Naive thymus-derived CD4-positive, alpha-beta T cell (primary cell): ENCODE measurements at regions not wholly inside any gene's neighbourhood (a gene's known extent, or its start where the extent isn't known, plus 50 kb on each side); places are given as distances from the start of the nearest gene placed in this dataset.

Experiments used
- ATAC-seq: fragments of 150-1000 bp; cut with Tn5 transposase; 2 replicates; pipeline ENCODE4 v1.10.0; 2021; ENCODE audit warnings: mild to moderate bottlenecking, moderate library complexity
- CTCF ChIA-PET: fragments of 350-600 bp; sonication (Branson Sonifier 250); formaldehyde crosslinking; loops from one replicate; lab custom pipeline; 2021; ENCODE audit warnings: antibody characterized with exemption; lab: Charles Lee
- POLR2A ChIA-PET: fragments of 350-600 bp; sonication (Branson Sonifier 250); formaldehyde crosslinking; loops from one replicate; lab custom pipeline; 2021; ENCODE audit warnings: antibody characterized with exemption, inconsistent platforms; lab: Charles Lee
- DNase-seq, 9 donors: peaks; one replicate each; pipeline versions ENCODE4 v3.0.0 to v3.0.0-alpha.2; 2020 to 2022; ENCODE audit warnings: mixed read lengths in 1 of 9
- H3K27ac ChIP-seq: one replicate; pipeline ENCODE4 v1.7.0; 2013; ENCODE audit warnings: mild to moderate bottlenecking, low read depth, low read length, moderate library complexity
- H3K27me3 ChIP-seq, 2 donors: one replicate each; pipeline ENCODE4 v1.7.0; 2013; ENCODE audit warnings: low read length in 2 of 2, mild to moderate bottlenecking in 2 of 2, moderate library complexity in 2 of 2; ENCODE audit not compliant: control insufficient read depth in 2 of 2, insufficient read depth in 2 of 2
- H3K36me3 ChIP-seq, 3 experiments: 1 replicate in 2 of 3; 2 replicates in 1 of 3; pipeline ENCODE4 v1.7.0; 2013; ENCODE audit warnings: low read length in 3 of 3, mild to moderate bottlenecking in 3 of 3, moderate library complexity in 1 of 3; ENCODE audit not compliant: insufficient read depth in 3 of 3, control insufficient read depth in 2 of 3
- H3K4me1 ChIP-seq, 2 donors: one replicate each; pipeline ENCODE4 v1.7.0; 2013; ENCODE audit warnings: low read length in 2 of 2, mild to moderate bottlenecking in 2 of 2, moderate library complexity in 1 of 2; ENCODE audit not compliant: control insufficient read depth in 2 of 2, insufficient read depth in 2 of 2
- H3K4me3 ChIP-seq: 2 replicates; pipeline ENCODE4 v1.7.0; 2013; ENCODE audit warnings: mild to moderate bottlenecking, low read length
- H3K9me3 ChIP-seq, 3 experiments: 1 replicate in 2 of 3; 2 replicates in 1 of 3; pipeline ENCODE4 v1.7.0; 2013; ENCODE audit warnings: low read length in 3 of 3; ENCODE audit not compliant: control insufficient read depth in 2 of 3
- H3K27ac Mint-ChIP-seq, 9 donors: one replicate each; pipeline ENCODE4 v1.8.0; 2020 to 2022; ENCODE audit warnings: mixed read lengths in 9 of 9, mild to moderate bottlenecking in 8 of 9, moderate library complexity in 5 of 9, inconsistent platforms in 2 of 9
- H3K27me3 Mint-ChIP-seq, 5 donors: one replicate each; pipeline ENCODE4 v1.8.0; 2021 to 2022; ENCODE audit warnings: mixed read lengths in 5 of 5, mild to moderate bottlenecking in 1 of 5
- H3K36me3 Mint-ChIP-seq, 5 donors: one replicate each; pipeline ENCODE4 v1.8.0; 2020 to 2022; ENCODE audit warnings: mixed read lengths in 5 of 5, mild to moderate bottlenecking in 3 of 5, inconsistent platforms in 1 of 5
- H3K4me1 Mint-ChIP-seq, 7 donors: one replicate each; pipeline ENCODE4 v1.8.0; 2020 to 2022; ENCODE audit warnings: mixed read lengths in 7 of 7, mild to moderate bottlenecking in 3 of 7, inconsistent platforms in 1 of 7
- H3K4me3 Mint-ChIP-seq, 10 donors: one replicate each; pipeline ENCODE4 v1.8.0; 2020 to 2022; ENCODE audit warnings: mild to moderate bottlenecking in 10 of 10, mixed read lengths in 10 of 10, moderate library complexity in 6 of 10, inconsistent platforms in 2 of 10
- H3K9me3 Mint-ChIP-seq, 11 donors: one replicate each; pipeline ENCODE4 v1.8.0; 2020 to 2022; ENCODE audit warnings: mixed read lengths in 11 of 11, mild to moderate bottlenecking in 4 of 11, inconsistent platforms in 1 of 11, moderate library complexity in 1 of 11
- intact Hi-C, 2 donors: fragments of 100-400 bp; cut with micrococcal nuclease; formaldehyde crosslinking; loops; one replicate each; pipeline ENCODE4 v1.15.1; 2023

GRCh38 chr2:64371727-64372126, 82.2 kb upstream of the LGALSL start:
- Mint-ChIP-seq H3K4me3 (no peak overlapping the region), H3K4me1 (peaks cover 0 to 4% (median 0%) of the 10 kb centered on the region in 7 donors), H3K9me3 (no peaks in the 10 kb centered on the region), H3K27me3 (peaks cover 0 to 24% (median 0%) of the 10 kb centered on the region in 5 donors), H3K36me3 (no peaks in the 10 kb centered on the region), H3K27ac (no peak overlapping the region)
- DNase-seq (no peak), ATAC-seq (no peak)
- Histone ChIP-seq H3K4me3 (no peak overlapping the region), H3K9me3 (no peaks in the 10 kb centered on the region), H3K27ac (no peak overlapping the region), H3K36me3 (no peaks in the 10 kb centered on the region), H3K4me1 (no peaks in the 10 kb centered on the region), H3K27me3 (no peaks in the 10 kb centered on the region)
- CTCF ChIA-PET = no interaction called here
- intact Hi-C loops = no loop called here
- POLR2A ChIA-PET = no interaction called here

DNA sequence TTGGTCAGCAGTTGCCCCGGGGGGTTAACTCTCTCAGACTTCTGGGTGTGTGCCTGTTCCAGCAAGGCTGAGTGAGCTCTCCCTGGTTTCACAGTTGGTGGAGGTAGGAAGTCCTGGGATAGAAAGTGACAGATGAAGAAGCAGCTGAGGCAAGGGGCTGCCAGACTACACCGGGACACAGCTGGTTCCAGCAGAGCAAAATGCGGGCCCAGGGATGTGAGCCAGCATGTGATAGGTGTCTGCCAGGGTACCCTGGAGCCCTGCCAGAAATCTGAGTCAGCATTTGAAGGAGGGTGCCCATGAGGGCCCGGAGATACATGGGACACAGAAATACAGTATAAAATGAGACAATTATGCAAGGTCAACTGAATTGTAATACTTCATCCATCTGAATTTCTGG, 79.3 kb upstream of the LGALSL start:
- H3K4me1 Mint-ChIP-seq = peaks cover 0 to 1% (median 0%) of the 10 kb centered on the region in 7 donors
- Histone ChIP-seq H3K4me3 (no peak overlapping the region), H3K27me3 (no peaks in the 10 kb centered on the region), H3K9me3 (no peaks in the 10 kb centered on the region), H3K4me1 (no peaks in the 10 kb centered on the region), H3K27ac (no peak overlapping the region), H3K36me3 (no peaks in the 10 kb centered on the region)
- H3K27me3 Mint-ChIP-seq = peaks cover 0 to 15% (median 4%) of the 10 kb centered on the region in 5 donors
- ChIA-PET POLR2A (interaction anchor here (0.7 kb wide), 1 partner anchor 35 kb away, joined by 3 read pairs; no protein-coding TSS in a partner anchor), CTCF (no interaction called here)
- peaks cover 0 to 5% (median 0%) of the 10 kb centered on the region in 5 donors for H3K36me3 Mint-ChIP-seq
- H3K9me3 Mint-ChIP-seq = no peaks in the 10 kb centered on the region
- intact Hi-C loops = no loop called here
- no peak overlapping the region for H3K27ac Mint-ChIP-seq
- DNase-seq = no peak
- no peak for ATAC-seq
- no peak overlapping the region for H3K4me3 Mint-ChIP-seq

DNA sequence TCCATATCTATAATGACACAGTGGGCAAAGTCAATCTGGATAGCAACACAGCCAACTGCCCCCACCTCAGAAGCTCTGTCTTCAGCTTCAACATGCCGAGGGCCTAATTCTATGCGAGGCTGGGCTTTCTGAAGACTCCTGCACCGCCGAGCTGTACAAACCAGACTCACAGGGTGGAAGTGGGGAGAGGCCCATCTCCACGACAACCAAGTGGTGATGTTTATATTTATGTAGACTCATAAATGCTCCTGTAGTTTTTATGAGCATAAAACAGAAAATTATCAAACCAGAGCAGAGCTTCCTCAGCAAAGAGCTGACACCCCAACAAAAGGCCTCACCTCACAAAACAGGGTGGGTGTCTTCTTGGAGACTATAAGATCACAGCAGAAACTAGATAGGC, 77.0 kb upstream of the LGALSL start:
- H3K27ac Mint-ChIP-seq = no peak overlapping the region
- CTCF ChIA-PET = no interaction called here
- intact Hi-C loops = no loop called here

GRCh38 chr2:64379186-64379585, 74.8 kb upstream of the LGALSL start:
- Mint-ChIP-seq H3K27me3 (peaks cover 0 to 15% (median 12%) of the 10 kb centered on the region in 5 donors), H3K36me3 (peaks cover 0 to 5% (median 0%) of the 10 kb centered on the region in 5 donors), H3K27ac (no peak overlapping the region), H3K4me1 (peaks cover 0 to 1% (median 0%) of the 10 kb centered on the region in 7 donors), H3K4me3 (no peak overlapping the region), H3K9me3 (no peaks in the 10 kb centered on the region)
- Histone ChIP-seq H3K27ac (no peak overlapping the region), H3K4me3 (no peak overlapping the region), H3K27me3 (no peaks in the 10 kb centered on the region), H3K9me3 (no peaks in the 10 kb centered on the region), H3K4me1 (no peaks in the 10 kb centered on the region), H3K36me3 (no peaks in the 10 kb centered on the region)
- no peak for ATAC-seq
- no peak for DNase-seq
- ChIA-PET POLR2A (no interaction called here), CTCF (no interaction called here)
- intact Hi-C loops = no loop called here

More for the DNA sequence above, 77.0 kb upstream of the LGALSL start:
- POLR2A ChIA-PET = no interaction called here
- Histone ChIP-seq H3K27ac (no peak overlapping the region), H3K4me1 (no peaks in the 10 kb centered on the region), H3K4me3 (no peak overlapping the region), H3K9me3 (no peaks in the 10 kb centered on the region), H3K36me3 (no peaks in the 10 kb centered on the region), H3K27me3 (no peaks in the 10 kb centered on the region)
- H3K27me3 Mint-ChIP-seq = peaks cover 3 to 17% (median 12%) of the 10 kb centered on the region in 5 donors
- peaks cover 0 to 5% (median 0%) of the 10 kb centered on the region in 5 donors for H3K36me3 Mint-ChIP-seq
- H3K4me1 Mint-ChIP-seq = peaks cover 0 to 1% (median 0%) of the 10 kb centered on the region in 7 donors
- ATAC-seq = no peak
- DNase-seq = no peak
- H3K4me3 Mint-ChIP-seq = no peak overlapping the region
- no peaks in the 10 kb centered on the region for H3K9me3 Mint-ChIP-seq

DNA sequence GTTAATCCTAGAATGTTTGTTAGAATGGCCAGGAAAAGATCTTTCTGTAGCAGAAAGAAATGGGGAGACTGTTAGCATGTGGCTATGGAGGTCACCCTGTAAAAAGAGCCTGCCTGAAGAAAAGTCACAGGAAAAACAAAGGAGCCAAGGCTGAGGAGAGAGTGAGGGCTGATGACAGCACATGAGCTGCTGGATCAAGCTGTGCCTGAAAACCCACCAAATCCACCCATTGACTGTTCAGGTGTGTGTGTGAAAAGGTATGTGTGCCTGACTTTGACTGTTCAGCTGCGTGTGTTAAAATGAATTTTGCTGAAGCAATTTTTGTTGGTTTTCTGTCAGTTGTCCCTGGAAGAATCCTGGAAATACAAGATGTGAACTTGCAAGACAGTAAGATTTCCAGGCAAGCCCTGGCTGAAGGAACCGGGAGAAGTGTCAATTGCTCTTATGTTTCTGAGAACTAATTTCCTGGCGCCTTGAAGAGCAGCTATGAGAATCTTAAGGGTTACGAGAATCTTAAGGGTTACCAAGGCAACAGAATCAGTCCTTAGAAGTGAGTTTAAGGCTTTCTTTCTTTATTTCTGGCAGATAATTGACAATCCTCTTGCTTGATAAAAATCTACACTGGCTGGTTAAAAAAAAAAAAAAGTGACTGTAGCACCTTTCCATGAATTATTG, 73.0 kb upstream of the LGALSL start:
- intact Hi-C loops = no loop called here
- Mint-ChIP-seq H3K27me3 (peaks cover 0 to 15% (median 9%) of the 10 kb centered on the region in 5 donors), H3K4me3 (no peak overlapping the region), H3K4me1 (peaks cover 0 to 1% (median 0%) of the 10 kb centered on the region in 7 donors), H3K36me3 (peaks cover 0 to 5% (median 0%) of the 10 kb centered on the region in 5 donors), H3K9me3 (no peaks in the 10 kb centered on the region), H3K27ac (no peak overlapping the region)
- Histone ChIP-seq H3K4me1 (no peaks in the 10 kb centered on the region), H3K9me3 (no peaks in the 10 kb centered on the region), H3K4me3 (no peak overlapping the region), H3K36me3 (no peaks in the 10 kb centered on the region), H3K27me3 (no peaks in the 10 kb centered on the region), H3K27ac (no peak overlapping the region)
- no peak for DNase-seq
- no peak for ATAC-seq
- CTCF ChIA-PET = no interaction called here
- POLR2A ChIA-PET = no interaction called here

GRCh38 chr2:64383016-64383591, 70.9 kb upstream of the LGALSL start:
- no peaks in the 10 kb centered on the region for H3K27me3 ChIP-seq
- H3K4me1 ChIP-seq = no peaks in the 10 kb centered on the region
- intact Hi-C loops = no loop called here
- no peak overlapping the region for H3K27ac ChIP-seq
- peaks cover 0 to 16% (median 12%) of the 10 kb centered on the region in 5 donors for H3K27me3 Mint-ChIP-seq
- ChIA-PET POLR2A (no interaction called here), CTCF (no interaction called here)
- peak; percentile 66 for ATAC-seq
- H3K27ac Mint-ChIP-seq = no peak overlapping the region
- H3K36me3 Mint-ChIP-seq = peaks cover 0 to 5% (median 0%) of the 10 kb centered on the region in 5 donors
- H3K4me1 Mint-ChIP-seq = no peaks in the 10 kb centered on the region
- no peaks in the 10 kb centered on the region for H3K36me3 ChIP-seq
- H3K4me3 Mint-ChIP-seq = no peak overlapping the region
- H3K4me3 ChIP-seq = no peak overlapping the region
- H3K9me3 ChIP-seq = no peaks in the 10 kb centered on the region
- DNase-seq = no peak
- no peaks in the 10 kb centered on the region for H3K9me3 Mint-ChIP-seq

DNA sequence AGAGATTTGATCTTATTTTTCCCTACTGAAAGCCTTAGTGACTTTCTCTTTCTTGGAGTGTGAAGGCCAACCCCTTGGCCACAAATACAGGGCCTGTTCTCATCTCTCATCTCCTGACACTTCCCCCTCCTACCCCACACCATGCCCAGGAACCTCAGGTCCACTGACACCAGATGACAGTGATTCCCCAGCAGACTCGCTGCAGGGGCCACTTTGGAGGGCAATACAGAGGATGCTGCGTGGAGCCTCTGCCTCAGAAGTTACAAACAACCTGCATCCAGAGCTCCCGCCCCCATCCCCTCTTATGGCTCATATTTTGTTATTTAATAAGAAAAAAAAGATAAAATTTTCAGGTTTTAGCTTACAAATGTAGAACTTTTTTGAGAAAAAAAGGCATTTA, 70.1 kb upstream of the LGALSL start:
- peaks cover 0 to 2% (median 0%) of the 10 kb centered on the region in 11 donors for H3K9me3 Mint-ChIP-seq
- H3K36me3 ChIP-seq = no peaks in the 10 kb centered on the region
- no peaks in the 10 kb centered on the region for H3K4me1 ChIP-seq
- H3K27me3 Mint-ChIP-seq = peaks cover 0 to 24% (median 12%) of the 10 kb centered on the region in 5 donors
- H3K27me3 ChIP-seq = no peaks in the 10 kb centered on the region
- no peak for DNase-seq
- no peak overlapping the region for H3K4me3 ChIP-seq
- H3K4me1 Mint-ChIP-seq = no peaks in the 10 kb centered on the region
- no peak overlapping the region for H3K4me3 Mint-ChIP-seq
- ATAC-seq = no peak
- H3K9me3 ChIP-seq = no peaks in the 10 kb centered on the region
- intact Hi-C loops = no loop called here
- no peak overlapping the region for H3K27ac Mint-ChIP-seq
- peaks cover 0 to 2% (median 0%) of the 10 kb centered on the region in 5 donors for H3K36me3 Mint-ChIP-seq
- POLR2A ChIA-PET = no interaction called here
- no peak overlapping the region for H3K27ac ChIP-seq
- CTCF ChIA-PET = no interaction called here
